T-helper 1 cell treated with Interleukin-12 subunit alpha and Interleukin-12 subunit beta and Interleukin-4 antibody, amounts not matched to agents 30 ng/mL and 1 ng/mL, for 36 hours (primary cell): ENCODE measurements at regions not wholly inside any gene's neighbourhood (a gene's known extent, or its start where the extent isn't known, plus 50 kb on each side); places are given as distances from the start of the nearest gene placed in this dataset.

Experiments used
- intact Hi-C: fragments of 100-400 bp; cut with micrococcal nuclease; formaldehyde crosslinking; loops from one replicate; pipeline ENCODE4 v1.15.1; 2024

DNA sequence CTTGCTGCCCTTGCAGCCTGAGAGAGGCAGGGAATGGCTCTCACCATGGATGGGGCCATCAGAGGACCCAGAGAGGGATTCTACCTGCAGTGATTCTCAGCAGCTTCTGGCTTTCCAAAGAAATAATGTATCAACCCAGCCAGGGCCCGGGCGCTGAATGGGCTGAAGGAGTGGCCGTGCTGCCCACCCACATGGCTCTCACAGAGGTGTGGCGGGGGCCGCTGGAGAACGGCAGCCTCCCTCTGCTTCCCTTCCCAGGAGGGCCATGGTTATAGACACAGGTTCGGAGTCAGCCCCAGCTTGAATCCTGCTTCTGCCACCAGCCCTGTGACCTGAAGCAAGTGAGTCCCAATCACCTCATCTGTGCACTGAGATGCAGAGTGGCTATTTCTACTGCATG, 82.7 kb downstream of the THAP12 start:
- intact Hi-C loops, result no loop called here

DNA sequence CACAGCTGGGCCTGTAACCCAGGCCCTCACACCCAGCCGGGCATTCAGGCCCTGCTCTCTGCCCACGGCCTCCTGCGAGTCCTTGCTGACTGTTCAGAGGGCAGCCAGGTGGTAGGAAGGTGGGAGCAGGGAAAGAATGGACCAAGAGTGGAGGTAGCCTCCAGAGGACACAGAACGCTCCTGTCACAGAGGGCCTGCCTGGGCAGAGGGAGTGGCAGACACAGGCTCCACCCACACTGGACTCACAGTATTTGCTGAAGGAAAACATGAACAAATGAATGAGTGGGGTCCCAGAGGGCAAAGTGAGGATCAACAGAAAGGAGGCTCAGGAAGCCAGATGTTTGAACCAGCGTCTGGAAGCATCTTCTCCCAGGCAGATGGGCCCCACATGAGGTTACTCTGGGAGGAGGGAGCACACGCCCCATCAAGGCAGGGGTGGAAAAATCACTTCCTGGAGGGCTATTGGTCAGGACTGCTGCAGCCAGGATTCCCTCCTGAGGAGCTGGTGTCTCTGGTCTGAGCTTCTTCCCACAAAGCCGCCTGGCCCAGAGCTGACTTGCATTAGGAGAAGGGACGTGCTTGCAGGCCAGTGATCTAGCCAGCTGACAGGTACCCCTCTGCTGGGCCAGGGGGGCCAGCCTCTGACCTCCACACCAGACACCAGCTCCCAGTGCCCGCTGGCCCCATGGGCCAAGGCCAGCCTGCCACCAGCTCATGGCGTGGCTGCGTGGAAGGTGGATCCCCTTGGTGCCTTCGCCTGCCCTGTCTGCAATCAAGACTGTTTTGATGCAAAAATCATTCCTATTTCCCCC, 84.0 kb downstream of the THAP12 start:
- intact Hi-C loops, result no loop called here

DNA sequence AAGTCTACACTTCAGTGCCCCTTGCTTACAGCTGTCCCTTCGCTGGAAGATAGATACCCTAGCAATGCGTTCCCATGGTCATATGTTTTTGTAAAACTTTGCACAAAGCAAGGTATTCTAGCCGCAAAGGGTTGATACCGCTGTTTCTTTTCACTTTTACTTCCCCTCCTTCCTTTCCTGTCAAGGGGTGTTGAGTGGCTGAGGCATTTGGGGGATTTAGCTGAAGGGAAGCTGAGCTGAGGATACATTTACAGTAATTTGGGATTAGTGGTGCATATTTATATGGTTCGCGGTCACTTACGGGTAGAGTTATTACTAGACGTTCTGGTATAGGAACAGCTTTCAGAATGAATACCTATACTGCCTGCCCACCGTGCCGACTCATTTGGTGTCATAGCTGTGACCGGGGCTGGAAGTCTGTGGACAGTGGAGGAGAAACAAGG, 86.9 kb upstream of the WNT11 start:
- intact Hi-C loops, result loop anchor here (2.0 kb wide), 1 partner anchor 58 kb away; no protein-coding TSS in a partner anchor

DNA sequence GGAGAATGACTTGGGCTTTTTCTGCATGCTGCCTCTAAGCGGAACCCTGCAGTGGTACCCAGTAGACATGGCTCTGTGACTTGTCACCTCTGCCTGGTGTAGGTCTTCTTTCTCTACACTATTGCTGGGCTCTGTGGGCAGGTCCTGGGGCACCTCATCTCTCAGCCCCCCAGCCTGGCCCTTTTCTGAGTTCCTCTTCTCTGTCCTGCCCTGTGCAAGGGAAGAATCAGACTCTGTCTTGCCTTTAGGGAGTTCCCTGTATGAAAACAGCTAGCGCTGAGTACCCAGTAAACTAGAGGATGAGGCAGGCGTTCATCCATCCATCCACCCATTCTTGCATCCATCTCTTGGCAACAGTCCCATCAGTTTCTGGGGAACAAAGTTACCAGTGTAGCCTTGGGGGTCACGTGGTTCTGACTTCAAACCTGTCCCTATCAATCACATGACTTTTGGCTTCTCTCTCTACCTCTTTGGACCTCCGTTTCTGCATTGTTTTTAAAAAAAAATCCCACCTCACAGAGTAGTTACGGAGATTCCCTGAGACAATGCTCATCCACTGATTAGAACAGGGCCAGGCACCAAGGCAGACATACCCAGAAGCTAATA, 86.4 kb upstream of the WNT11 start:
- intact Hi-C loops, result loop anchor here (2.0 kb wide), 1 partner anchor 58 kb away; no protein-coding TSS in a partner anchor

DNA sequence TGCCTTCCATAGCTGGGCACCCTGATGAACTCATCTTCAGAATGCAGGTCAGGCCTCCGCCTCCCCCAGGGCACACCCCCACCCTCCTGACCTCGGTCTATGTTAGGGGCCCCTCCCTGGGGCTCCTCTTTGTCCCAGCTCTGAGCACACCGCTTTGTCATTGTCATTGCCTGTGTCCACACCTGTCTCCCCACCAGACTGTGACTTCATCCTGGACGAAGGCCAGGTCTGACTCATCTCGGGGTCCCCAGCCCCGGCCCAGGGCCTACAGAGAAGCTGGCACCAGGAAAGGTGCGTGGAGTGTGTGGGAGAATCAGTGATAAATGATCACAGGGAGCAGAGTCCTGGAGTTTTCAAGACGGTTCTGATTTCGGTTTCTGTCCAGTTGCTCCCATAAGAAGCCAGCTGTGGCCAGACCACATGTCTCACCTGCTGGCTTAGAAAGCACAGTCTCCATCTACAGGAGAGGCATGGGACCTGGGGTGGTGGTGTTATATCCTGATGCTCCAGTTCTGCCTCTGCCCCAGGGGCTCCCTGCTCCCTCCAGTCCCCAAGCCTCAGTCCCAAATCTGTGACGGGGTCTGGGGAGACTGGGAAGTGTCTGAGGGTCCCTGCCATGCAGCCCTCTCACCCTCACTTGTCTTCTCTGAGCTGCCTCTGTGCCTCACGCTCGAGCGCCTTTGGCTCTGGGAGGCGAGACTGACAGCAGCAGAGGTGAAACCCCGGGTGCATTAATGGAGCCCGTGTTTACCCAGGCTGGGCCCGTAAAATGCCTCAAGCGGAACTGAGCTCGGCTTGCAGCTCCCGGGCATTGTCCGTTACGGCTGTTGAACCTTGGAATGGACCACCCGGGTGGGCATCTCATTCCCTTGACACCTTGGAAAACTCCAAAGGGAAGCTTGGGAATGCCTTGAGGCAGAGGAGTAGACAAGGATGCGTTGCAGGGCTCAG, 85.5 kb upstream of the WNT11 start:
- intact Hi-C loops, result loop anchor here (2.0 kb wide), 1 partner anchor 57 kb away; no protein-coding TSS in a partner anchor

DNA sequence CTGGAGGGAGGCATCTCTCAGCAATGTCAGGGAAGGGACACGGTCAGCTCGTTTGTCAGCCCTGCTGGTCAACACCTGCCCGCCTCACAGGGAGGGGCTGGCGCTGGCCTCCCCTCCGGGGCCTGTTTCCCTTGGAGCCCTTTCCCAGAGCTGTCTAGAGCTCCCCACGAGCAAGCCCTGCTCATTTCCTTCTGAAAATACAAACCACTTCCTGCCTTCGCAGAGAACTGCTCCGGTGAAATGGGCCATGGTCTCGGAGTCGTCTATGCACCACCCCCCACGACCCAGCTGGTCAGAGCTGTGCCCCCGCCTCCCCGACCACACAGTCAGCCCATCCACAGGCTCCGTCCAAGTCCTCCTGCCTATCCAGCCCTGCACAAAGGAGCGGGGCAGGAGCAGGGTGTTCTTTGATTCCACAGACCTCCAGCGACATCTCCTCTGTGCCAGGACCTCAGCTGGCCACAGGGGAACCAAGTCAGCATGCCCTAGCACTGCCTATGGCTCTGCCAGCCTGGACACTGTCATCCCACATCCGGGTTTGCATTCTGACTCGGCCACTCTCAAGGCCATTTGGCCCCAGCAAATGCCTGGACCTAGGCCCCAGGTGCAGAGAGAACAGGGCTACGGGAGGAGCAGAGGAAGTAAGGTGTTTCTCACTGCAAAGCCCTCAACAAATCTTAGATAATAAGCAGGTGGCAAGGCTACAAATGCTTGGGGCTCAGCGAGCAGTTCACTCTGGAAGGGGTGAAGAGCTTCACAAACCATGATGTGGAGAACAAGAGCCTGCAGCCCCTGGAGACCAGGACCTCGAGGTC, 82.1 kb upstream of the WNT11 start:
- intact Hi-C loops, result no loop called here

DNA sequence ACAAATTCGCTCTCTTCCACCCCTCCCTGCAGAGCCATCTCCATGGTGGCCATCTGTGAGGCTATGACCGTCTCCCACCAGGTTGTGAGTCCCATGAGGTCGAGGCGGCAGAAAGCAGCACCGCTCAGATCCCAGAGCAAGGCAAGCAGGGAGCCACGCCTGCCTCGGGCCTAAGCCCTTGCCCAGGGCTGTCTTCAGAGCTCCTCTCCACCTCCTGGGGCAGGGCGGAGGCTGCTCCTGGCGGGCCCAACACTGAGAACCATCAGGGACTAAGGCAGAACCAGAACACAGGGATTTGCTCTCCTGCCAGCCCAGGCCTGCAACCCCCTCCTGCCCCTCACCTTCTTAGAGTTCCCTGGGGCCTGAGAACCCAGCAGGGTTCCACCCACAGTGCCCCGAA, 80.9 kb upstream of the WNT11 start:
- intact Hi-C loops, result no loop called here

DNA sequence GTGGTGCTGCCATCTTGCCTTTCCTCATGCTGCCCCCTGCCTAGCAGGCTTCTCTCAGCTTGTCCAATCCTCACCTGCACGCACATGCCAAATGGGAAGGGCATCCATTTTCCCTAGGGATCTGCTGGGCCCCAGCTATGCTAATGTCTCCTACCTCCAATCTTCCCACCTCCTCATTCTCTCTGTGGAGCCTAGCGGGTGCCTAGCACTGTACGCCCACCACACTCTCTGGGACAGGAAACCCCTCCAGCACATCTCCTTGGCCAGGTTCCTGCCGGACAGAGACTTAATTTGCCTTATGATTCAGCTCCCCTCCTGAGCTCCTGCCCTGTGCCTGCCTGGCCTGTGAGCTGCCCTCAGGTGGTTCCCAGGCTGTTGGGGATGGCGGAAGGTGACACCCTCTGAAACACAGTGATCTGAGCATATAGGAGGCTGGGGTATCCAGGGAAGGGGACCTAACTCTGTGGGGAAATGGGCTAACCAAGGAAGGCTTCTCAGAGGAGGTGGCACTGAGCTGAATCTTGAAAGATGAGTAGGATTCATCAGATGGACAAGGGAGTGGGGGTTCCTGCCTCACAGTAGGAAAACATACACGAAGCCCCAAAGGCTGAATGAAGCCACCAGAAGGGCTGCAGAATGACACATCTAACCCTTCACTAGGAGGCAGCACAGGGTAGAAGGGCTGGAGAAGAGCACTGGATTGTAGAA, 79.2 kb upstream of the WNT11 start:
- intact Hi-C loops, result no loop called here

DNA sequence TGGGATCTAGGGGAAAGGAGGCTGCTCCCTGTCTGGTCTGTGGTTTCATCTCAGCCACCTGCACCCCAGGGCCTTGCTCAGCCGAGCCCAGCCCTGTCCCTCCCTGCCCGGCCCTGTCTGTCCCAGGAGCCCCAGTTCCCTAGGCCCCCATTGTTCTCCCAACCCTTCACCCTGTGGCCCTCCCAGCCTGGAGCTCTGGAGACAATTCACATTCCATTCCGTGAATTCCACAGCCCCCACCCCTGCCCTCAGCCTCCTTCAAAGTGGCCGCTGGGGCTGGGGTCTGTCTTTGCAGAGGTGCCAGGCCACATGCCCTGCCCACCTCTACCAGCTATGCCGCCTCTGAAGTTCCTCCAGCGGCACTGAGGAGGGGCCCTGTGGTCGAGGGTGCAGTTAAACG, 77.9 kb upstream of the WNT11 start:
- intact Hi-C loops, result no loop called here

DNA sequence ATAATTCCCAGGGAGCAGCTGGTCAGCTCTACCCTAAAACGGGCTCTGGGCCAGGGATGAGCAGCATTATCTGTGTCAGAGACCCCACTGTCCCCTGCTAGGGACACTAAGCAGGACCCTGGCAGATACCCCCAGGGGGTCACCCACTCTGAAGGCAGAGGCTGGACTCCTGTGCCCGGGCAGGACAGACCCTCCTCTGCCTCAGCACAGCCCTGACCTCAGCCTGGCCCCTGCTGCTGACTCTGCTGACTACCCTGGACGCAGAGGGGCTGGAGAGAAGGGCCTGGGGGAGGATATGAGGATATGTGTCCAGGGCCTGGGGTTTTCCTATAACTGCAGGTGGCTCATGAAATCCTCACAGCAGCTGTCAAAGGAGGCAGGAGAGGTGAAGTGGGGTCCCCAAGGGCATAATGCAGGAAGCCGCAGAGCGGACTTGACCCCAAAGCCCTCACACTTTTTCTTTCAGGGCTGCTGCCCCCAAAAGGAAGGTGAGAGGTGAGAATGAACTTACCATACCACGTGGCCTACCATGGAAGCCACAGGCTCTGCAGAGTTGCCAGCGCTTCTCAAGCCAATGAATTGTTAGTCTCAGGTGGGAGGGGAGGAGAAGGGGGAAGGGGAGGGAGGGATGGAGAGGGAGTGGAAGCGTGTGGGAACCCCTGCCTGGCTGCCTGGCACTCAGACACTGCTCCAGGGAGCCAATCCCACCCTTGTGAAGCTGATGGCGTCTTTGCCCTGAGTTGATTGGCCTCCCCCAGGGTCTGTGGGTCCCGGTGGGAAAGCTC, 76.7 kb upstream of the WNT11 start:
- intact Hi-C loops, result no loop called here

DNA sequence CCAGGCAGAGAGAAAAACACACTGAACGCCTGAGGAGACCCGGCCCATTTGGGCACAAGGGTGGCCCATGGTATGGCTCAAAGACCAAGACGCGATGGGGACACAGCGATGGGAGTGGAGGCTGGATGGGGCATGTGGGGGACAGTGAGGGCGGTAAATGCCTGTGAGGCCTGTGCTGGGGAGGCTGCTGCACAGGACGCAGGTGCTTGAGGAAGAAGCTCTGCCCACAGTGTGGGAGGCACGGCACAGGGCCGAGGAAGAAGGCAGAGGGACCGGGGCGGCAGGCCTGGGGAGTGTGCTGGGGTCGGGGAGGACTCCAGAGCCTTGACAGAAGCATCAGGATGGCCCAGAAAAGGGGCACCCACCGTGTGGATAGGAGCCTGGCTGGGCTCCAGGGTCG, 75.9 kb upstream of the WNT11 start:
- intact Hi-C loops, result no loop called here

DNA sequence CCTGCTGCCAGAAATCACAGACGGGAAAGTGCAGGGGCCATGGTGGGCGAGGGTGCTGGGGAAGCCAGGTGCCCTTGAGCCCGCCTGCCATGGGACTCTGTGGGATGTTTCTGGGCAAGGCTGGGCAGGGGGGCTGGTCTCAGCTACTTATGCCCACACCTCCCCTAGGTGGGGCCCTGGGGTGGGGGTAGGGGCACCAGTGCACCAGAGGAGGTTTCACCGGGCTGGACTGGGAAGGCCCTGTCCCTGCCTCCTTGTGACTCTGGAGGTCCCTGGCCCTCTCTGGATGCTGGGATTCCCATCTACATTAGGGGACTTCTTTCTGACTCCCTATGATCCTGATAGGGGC, 75.2 kb upstream of the WNT11 start:
- intact Hi-C loops, result no loop called here

DNA sequence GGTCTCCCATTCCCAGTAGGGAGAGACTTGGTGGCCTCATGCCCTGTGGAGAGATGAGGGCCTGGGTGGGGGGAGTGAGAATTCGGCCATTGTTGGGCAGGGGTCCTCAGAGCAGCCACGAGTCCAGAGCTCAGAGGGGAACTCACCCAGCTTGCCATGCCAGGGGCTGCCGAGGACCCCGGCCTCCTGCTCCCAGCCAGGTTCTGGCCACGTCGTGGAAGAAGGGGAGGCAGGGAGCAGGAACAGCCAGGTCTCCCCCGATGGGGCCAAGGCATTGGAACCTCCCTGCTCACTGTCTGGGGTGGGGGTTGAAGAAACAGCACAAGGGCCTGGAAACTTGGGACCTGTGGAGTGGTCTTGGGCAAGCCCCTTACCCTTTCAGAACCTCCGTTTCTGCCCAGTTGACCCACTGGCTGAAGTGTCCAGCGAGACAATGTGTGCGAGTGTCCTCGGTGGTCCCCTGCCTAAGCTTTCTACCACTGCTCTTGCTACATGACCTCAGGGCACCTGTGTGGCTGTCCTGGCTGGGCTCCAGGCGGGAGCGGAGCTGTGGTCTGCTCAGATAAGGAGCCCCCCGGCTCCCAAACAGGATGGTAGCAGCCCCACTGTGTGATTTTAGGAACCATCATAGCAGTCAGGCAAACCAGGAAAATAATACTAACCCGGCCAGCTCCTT, 74.7 kb upstream of the WNT11 start:
- intact Hi-C loops, result no loop called here

DNA sequence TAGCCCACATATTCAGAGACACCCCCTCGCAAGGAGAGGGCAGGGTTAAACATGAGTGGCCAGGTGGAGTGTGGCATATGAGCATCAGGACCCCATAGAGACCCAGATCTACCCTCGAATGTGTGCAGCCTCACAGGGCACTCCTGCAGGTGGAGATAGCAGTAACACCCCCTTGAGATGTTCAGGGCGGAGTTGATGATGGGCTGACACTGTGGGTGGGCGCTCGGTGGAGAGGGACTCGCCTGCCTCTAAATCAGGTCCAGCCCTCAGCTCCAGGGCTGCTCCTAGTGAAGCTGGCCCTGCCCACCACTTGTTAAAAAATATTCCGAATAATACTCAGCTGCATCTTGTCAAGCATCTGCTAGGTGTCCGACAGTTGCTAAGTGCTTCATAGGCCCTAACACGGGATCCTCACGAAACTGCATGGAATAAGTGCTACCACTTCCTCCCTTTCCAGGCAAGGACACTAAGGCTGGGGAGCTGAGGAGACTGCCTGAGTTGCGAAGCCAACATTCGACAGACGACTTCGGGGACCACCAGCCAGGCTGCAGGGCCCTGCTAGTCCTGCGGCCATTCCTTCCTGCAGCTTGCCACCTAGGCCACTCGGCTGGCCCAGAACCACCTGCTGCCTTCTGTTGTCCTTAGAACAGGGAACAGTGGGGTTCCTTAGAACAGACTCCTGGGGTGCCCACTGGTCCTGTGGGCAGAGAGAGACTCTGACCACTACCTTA, 74.0 kb upstream of the WNT11 start:
- intact Hi-C loops, result no loop called here

DNA sequence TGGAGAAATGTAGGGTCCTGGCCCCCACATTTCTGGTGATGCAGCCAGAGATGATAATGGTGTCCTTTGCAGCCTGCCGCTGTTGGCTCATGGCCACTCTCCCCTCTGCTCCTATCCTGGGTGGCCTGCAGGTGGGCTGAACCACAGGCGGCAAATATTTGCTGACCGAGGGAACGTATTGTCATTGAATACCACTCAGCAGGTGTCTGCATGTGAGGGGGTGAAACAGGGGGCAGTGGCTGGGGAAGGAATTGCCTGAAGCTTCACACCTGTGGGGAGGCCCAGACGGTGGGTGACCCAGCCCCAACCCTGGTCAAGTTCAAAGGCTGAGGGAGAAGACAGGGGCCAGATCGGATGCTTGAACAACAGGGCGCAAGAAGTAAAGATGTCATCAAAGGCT, 73.3 kb upstream of the WNT11 start:
- intact Hi-C loops, result no loop called here

DNA sequence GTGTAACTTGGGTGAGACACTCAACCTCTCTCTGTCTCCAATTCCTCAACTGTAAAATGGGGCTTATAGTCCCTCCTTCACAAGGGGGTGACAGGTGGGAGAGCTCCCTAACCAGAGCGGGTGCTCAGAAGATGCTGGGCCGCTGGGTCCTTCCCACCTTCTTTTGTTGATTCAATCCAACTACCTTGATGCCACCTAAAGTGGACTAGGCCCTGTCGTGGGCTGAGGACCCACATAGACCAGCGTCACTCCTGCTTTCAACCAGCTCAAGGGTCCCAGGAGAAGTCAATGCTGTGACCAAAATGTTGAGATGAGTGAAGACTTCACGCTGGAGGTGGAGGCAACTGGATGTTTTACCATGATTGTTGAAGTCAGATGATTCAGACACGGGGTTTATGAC, 72.7 kb upstream of the WNT11 start:
- intact Hi-C loops, result no loop called here

DNA sequence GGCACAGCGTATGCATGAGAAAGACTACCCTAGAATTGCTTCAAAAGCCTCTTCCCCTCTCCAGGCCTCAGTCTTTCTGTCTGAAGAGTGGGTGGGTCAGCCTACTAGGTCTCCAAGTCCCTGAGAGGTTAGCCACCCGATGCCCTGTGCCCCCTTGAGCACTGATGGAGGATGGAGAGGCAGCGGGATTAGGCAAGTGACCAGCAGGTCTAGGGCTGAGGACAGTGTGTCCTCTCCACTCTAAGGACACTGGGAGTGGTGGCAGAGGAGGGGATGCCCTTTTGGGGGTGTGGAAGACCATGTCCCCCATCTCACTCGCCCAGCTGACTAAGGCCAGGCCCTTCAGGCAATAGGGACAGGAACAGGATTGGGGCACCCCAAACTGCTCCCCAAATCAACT, 72.2 kb upstream of the WNT11 start:
- intact Hi-C loops, result no loop called here
